HG02943 (cell line): ENCODE measurements at regions not wholly inside any gene's neighbourhood (a gene's known extent, or its start where the extent isn't known, plus 50 kb on each side); places are given as distances from the start of the nearest gene placed in this dataset.
"Not testable (repeated sequence)": the region's sequence is repeated elsewhere in the genome, so short reads cannot be mapped to it uniquely, and the experiment has no call there.

Experiments used
- ATAC-seq: cut with Tn5 transposase; IDR thresholded peaks from one replicate; pipeline ENCODE4 v1.9.1; 2021; ENCODE audit warnings: mild to moderate bottlenecking, low read depth, moderate library complexity; ENCODE audit not compliant: unreplicated experiment

DNA sequence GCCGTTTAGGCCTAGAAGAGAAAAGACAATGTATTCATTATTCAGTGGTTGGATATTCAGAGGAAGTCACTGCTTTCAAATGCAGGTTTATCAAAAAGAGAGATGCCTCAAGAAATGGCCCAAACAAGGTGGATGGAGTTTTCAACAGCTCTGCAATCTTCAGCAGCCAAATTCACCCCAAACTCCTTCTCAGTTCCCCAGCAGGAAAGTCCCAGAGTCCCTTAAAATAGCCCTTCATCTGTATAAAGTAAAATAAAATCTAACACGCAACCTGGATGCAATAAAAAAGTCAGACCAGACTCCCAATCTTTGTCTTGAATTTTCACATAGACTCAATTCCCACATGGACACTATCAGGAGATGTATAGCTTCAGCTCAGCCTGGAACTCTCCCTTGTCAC, 101.6 kb upstream of the SPATA12 start:
- no peak for ATAC-seq

DNA sequence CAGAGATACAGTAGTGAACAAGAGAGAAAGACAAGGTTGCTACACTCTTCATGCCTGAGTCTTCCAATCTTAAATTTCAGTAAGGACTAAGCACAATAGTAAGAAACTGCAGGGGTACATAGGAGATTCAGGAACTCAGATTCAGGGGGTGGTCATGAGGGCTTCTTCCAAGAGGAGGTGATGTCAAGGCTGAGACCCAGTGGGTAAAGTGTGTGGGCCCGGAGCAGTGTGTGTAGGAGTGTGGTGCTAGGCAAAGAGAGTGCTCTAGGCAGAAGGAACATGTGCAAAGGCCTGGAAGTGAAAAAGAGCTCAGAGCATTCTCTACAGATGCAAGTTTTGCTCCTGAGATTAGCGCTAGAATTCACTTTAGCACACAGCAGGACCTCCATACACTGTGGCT, 102.9 kb upstream of the SPATA12 start:
- no peak for ATAC-seq

DNA sequence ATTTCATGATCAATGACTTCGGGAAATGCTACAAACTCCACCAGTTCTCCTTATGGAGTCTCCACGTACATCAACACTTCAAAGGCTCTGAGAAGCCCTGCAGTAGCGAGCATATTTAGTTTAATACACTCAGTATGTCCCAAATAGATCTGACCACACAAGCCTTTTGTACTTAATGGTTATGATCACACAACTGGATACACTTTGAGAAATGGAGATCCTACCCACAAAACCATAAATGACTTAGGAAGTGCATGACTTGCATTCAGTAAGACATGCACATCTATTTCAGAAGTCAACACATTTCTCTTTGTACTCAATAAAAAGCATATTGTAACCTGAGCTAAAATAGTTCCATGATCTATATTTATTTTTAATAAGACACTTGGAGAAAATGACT, 103.6 kb upstream of the SPATA12 start:
- ATAC-seq: no peak

DNA sequence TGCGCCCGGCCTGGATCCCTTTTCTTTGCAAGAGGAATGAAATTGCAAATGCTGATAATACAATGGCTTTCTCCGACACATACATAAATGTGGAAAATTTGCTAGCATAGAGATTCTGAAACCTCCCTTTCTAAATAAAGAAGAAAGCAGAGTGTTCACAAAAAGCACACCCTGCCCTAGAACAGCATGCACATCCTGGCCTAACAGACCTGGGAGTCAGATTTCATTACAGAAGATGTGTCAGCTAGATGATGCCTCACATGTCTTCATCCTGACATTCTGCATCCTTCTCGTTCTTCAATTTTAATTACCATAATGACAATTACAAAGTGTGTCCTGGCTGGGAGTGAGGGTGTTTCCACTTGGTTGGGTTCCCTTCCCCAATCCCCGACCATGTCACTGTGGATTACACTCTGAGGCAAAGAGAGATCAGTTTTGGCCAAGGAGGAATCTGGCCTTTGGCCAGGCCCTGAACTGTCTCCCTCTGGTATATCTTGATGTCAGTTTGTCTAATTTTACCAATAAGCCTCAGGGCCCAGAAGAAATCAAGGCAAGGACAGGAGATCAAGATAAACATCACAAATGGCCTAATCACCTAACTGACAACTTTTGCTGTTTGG, 104.9 kb upstream of the SPATA12 start:
- ATAC-seq: no peak

DNA sequence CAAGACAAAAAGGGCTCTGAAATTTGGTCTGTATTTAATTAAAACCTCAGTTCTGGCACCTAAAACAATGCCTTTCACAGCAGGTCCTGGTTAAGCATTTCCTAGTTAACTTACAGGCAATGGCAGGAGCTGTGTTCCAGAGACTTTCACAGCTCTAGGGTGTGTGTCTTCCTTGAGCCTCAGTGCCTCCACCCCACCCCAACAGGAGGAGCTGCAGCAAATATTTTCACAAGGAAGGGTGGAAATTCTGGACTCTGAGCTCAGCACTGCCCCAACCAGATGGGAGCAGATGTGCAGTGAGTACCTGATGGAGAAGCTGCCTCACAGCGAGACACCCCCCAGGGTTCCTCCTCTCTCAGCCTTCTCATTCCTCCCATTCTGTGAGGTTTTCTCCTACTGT, 106.3 kb upstream of the SPATA12 start:
- ATAC-seq: no peak

DNA sequence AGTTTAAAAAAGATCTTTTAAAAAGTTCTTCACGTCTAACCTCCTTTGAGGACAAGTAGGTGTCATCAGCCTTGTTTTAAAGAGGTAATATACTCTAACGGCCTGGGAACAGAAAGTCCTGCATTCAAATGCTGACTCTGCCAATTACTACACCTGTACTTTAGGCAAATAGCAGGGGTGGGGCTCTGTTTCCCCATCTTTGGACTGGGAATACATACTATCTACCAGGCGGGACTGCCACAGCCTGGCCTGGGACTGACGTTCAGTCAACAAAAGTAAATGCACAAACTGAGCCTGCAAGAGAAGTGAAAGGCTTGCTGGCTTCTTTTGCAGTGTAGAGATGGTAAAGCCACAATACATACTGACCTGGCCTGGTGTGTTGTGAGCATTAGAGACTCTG, 107.6 kb upstream of the SPATA12 start:
- no peak for ATAC-seq

DNA sequence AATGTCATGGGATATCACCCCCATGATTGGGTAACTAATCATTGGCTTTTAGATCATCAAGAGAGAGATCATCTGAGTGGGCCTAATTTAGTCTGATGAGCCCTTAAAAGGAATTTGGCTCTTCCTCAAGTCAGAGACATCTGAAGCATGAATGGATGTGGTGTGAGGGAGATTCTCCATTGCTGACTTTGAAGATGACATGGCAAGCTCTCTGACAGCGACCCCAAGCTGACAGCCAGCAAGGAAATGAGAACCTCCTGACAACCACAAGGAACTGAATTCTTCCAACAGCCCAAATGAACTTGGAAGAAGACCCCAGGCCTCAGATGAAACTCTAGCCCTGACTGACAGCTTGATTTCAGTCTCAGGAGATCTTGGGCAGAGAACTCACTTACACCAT, 108.4 kb upstream of the SPATA12 start:
- ATAC-seq: no peak

DNA sequence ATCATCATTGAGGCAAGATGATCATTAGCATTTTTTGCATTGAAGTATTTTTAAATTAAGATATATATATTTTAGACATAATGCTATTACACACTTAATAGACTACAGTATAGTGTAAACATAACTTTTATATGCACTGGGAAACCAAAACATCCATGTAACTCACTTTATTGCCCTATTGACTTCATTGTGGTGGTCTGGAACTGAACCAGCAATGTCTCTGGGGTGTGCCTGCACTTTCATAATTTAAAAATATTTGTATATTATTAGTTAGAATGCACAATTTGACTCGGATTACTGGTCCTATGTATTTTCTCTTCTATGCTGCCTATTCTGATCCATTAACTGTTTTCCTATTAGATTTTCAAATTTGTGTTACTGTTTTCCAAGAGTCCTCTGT, 109.1 kb upstream of the SPATA12 start:
- no peak for ATAC-seq

DNA sequence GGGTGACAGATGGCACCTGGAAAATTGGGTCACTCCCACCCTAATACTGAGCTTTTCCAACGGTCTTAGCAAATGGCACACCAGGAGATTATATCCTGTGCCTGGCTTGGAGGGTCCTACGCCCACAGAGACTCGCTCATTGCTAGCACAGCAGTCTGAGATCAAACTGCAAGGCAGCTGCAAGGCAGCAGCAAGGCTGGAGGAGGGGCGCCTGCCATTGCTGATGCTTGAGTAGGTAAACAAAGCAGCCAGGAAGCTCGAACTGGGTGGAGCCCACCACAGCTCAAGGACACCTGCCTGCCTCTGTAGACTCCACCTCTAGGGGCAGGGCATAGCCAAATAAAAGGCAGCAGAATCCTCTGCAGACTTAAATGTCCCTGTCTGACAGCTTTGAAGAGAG, 115.1 kb upstream of the SPATA12 start:
- ATAC-seq: not testable (repeated sequence)

DNA sequence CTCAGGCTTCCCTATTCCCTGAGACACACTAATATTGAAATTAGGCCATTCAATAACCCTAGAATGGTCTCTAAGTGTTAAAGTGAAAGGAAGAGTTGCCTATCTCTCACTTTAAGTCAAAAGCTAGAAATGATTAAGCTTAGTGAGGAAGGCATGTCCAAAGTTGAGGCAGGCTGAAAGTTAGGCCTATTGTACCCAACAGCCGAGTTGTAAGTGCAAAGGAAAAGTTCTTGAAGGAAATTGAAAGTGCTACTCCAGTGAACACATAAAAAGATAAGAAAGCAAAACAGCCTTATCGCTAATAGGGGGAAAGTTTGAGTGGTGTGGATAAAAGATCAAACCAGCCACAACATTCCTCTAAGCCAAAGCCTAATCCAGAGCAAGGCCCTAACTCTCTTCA, 117.9 kb upstream of the SPATA12 start:
- ATAC-seq: no peak

DNA sequence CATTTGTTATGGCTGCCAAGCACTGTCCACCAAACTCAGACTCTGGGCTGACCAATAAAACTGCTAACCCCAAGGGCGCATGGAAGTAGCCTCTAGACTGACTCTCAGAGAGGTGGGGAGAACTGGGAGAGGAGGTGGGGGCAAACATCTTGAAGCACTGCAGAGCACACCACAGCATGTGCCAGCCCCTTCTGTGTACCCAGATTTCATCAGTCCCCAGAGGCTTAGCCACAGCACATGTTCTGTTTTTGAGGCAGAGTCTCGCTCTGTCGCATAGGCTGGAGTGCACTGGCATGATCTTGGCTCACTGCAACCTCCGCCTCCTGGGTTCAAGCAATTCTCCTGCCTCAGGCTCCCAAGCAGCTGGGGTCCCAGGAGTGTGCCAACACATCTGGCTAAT, 119.5 kb upstream of the SPATA12 start:
- no peak for ATAC-seq

DNA sequence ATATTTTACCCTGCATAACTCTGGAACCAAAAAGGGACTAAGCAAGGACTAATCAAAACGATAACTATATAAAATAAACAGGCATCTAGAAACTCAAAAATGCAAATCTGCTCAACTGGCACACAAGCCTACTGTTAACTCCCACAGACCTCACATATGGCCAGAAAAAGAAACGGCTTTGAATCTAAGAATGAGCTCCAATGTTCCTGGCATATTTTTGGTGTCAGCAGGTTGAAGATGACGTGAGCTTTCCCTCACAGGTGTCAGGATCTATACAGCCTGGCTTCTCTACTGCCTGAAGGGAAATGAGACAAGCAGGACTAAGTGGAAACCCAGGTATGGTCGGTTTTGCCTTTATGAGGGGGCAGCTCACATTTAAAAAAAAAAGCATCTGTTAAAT, 120.1 kb upstream of the SPATA12 start:
- no peak for ATAC-seq

DNA sequence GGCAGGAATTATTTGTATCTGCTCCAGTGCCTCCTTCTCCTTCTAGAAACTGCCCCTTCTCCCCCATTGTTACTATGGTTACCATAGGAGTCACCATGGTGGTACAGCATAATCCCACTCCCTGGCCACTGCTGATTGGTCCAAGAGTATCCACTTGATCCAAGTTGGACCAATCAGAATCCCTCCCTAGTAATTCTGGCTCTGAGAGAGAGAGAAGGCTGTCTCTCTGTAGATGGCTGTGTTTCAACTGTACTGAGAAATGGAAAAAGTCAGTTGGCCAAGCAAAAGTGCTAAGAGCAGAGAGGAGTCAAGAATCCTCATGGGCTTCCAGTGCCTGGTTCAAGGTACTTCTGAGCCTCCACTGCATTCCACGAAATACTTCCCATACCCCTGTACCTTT, 120.6 kb upstream of the SPATA12 start:
- no peak for ATAC-seq

DNA sequence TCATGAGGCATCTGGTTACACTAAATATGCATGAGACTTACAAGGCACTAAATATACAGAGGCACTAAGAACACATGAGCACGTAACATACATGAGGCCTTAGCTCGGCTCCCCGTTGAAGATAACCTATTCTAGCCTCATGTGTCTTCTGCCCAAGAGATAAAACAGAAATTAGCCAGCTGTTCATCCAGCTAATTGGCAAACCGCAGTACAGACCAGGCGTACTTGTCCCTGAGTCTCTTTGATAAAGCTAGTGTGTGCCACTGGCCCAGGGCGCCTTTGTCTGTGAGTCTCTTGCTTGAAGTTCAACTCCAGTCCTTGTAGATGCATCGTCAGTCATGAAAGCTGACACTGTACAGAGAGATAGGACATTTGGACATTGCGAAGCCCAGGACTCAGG, 121.9 kb upstream of the SPATA12 start:
- no peak for ATAC-seq

DNA sequence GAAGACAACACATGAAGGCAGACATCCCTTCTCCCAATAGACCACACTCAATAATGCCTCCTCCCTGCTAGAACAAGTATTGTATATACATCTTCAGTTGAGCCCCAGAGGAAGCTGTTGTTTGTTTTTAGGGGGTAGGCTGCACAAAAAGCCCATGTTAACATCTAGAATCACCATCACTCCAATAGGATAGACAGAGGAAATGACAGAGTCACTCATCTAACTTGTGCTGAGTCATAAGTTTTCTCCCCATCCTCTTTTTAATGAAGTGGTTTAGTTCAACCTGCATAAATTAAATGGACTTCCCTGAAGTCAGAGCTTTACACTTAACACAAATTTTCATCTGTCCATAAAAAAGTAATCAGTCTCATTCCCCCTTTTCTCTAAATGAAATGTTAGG, 122.9 kb upstream of the SPATA12 start:
- ATAC-seq: no peak

DNA sequence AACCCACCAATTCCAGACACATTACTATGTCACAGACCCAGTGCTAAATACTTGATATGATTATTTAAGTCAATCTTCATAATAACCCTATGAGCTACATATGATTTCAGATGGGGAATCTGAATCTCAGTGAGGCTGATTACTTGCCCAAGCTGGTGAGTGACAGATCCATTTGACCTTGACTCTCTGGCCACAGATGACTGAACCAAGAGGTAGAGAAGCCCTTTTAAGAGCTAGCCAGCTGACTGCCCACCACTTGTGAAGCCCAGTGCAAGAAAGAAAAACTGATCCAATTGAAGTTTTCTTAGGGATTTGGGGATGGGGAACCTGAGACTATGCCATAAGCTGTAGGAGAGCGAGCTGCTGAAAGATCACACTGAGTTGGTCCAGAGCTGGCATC, 124.7 kb upstream of the SPATA12 start:
- ATAC-seq: no peak

DNA sequence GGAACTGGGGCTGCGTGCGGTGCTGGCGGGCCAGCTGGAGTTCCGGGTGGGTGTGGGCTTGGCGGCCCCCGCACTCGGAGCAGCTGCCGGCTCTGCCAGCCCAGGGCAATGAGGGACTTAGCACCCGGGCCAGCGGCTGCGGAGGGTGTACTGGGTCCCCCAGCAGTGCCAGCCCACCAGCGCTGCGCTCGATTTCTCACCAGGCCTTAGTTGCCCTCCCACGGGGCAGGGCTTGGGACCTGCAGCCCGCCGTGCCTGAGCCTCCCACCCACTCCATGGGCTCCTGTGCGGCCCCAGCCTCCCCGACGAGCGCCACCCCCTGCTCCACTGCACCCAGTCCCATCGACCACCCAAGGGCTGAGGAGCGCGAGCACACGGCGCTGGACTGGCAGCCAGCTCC, 126.0 kb upstream of the SPATA12 start:
- ATAC-seq: not testable (repeated sequence)

DNA sequence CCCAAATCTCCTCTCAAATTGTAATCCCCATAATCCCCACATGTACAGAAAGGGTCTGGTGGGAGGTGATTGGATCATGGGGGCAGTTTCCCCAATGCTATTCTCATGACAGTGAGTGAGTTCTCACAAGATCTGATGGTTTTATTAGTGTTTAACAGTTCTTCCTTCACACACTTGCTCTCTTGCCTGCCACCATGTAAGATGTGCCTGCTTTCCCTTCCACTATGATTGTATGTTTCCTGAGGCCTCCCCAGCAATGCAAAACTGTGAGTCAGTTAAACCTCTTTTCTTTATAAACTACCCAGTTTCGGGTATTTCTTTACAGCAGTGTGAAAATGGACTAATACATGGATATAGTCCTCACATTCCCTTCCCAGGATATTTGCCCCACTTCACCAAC, 126.7 kb upstream of the SPATA12 start:
- ATAC-seq: no peak

DNA sequence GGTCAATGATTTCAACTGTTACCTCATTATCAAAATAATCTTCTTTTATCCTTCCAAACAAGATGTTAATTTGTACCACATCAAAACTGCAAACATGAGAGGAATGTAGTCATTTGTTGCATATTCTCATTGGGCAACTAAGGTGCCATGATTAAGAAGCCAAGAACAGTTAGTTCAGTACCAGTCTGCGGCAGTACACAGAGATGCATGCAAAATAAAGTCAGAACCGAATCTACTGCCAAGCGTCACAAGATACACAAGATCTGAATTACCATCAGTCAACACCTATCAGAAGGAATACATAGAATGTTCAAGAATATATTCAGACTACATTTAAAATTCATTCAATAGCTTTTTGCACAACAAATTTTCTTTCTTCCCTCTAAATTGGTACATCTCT, 127.6 kb upstream of the SPATA12 start:
- ATAC-seq: no peak

DNA sequence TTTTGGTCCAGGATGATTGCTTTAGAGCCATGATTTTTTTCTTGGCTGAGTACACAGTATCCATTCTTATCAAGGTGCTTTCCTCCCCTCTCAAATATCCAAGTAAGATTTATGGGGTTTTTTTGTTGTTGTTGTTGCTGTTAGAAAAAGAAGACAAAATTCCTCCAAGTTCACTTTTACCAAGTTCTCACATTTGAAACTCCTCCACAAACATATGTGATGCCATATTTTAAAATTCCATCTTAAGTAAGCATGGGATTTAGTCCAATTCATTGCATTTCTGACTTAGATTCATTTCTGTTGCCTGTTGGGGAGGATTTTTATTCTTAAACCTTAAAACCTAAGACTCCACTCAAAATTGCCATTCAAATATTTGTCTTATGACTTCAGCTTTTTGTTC, 128.6 kb upstream of the SPATA12 start:
- ATAC-seq: no peak

DNA sequence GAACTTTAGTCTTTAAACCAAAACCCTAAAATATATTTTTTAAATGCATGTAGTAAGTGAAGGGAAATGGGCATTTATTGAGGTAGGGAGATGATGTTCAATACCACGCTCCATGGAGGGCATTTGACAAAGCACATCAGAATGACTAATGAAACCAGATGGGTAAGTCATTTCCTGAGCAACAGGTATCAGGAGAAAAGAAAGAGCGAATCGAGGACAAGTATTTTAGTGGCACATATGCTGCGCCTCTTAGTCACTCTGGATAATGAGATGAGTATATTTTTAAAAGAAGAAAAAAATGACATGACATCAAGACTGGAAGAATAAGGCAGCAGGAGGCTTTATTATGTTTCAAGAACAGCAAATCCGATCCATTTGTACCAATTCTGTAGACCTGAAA, 129.0 kb upstream of the ARHGEF3 start:
- ATAC-seq: no peak

DNA sequence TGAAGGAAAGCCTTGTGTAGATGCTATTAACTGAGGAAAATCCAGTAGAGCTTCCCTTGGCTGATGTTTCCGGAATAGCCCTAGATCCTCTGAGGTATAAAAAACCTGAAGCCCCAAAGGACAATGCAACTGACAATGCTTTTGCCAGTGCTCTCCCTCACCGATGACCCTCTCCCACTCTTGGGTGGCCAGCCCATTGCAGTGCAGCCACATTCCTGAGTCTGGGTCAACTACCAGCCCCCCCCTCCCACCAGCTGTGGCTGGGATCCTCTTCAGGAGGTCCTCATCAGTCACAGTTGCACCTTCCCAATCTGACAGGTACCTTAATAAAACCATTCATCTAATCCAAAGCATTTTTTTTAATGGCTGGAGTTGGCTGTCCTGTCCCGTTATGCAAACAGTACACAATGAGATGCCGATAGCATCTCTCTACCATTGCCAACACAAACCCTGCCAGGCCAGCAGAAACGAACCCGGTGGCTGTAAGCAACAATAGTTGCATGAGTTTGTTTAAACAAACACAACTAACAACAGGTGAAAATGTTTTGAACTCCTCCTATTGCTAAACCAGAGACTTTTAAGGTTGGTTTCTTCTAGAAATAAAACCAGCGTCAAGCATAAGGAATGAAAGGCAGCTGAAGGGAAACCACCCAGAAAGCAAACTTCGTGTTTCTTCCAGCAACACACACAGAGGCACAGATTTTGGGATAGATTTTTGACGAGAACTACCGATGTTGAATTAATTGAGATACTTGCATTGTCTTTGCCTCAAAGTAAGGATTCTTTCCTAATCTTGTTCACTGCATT, 128.3 kb upstream of the ARHGEF3 start:
- ATAC-seq: no peak
